Mesodermal cell (in vitro differentiated cells): ENCODE measurements at regions not wholly inside any gene's neighbourhood (a gene's known extent, or its start where the extent isn't known, plus 50 kb on each side); places are given as distances from the start of the nearest gene placed in this dataset.

Source experiments
- H3K27ac ChIP-seq: 2 replicates; pipeline ENCODE4 v1.7.0; 2013; ENCODE audit warnings: mild to moderate bottlenecking, low read depth, low read length, moderate library complexity; ENCODE audit not compliant: severe bottlenecking
- H3K36me3 ChIP-seq: 2 replicates; pipeline ENCODE4 v1.7.1; 2013; ENCODE audit warnings: mild to moderate bottlenecking, low read length, moderate library complexity; ENCODE audit not compliant: control insufficient read depth, insufficient read depth
- H3K4me1 ChIP-seq: one replicate; pipeline ENCODE4 v1.7.1; 2013; ENCODE audit warnings: mild to moderate bottlenecking, low read length; ENCODE audit not compliant: insufficient read depth, control insufficient read depth, poor library complexity, severe bottlenecking
- H3K4me3 ChIP-seq: 2 replicates; pipeline ENCODE4 v1.7.0; 2013; ENCODE audit warnings: low read length, control low read depth, mild to moderate bottlenecking; ENCODE audit not compliant: insufficient read depth, poor library complexity, severe bottlenecking; ENCODE audit errors: extremely low read depth
- H3K9me3 ChIP-seq: 2 replicates; pipeline ENCODE4 v1.7.1; 2013; ENCODE audit warnings: mild to moderate bottlenecking, low read length, moderate library complexity; ENCODE audit not compliant: control insufficient read depth
- WGBS, 2 experiments: methylation state at CpG; one replicate each; pipeline ENCODE4 v1.1.5; 2013; ENCODE audit warnings: missing lambda C conversion rate in 2 of 2; ENCODE audit not compliant: insufficient coverage in 2 of 2; 5-methylcytosine and 5-hydroxymethylcytosine counted together

DNA sequence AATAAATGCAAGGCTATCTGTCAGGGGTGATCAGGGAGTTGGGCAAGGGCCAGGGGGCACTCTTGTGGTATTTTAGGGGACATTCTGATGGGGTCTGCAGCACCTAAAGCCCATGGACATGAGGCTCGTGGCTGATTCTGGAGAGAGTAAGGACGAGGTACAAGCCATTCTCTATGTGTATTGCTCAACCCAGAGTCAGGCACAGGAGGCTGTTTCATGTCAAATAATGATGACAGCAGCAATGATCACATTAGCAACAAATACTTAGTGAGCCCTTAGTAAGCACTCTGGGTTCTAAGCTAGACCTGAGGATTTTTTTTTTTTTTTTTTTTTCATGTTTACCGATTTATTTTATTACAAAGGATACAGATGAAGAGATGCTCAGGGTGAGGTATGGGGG lies 83.5 kb upstream of the THY1 start:
- H3K9me3 ChIP-seq = no peaks in the 10 kb centered on the region
- no peaks in the 10 kb centered on the region for H3K4me1 ChIP-seq
- H3K36me3 ChIP-seq = no peaks in the 10 kb centered on the region
- no peak overlapping the region for H3K4me3 ChIP-seq
- no peak overlapping the region for H3K27ac ChIP-seq
- WGBS, 2 experiments = 57 to 72% methylated on average over 2 of the region's 3 CpGs

- Histone ChIP-seq H3K27ac (no peak overlapping the region), H3K4me1 (no peaks in the 10 kb centered on the region), H3K4me3 (no peak overlapping the region), H3K36me3 (no peaks in the 10 kb centered on the region), H3K9me3 (no peaks in the 10 kb centered on the region)
- WGBS, 2 experiments = 91 to 100% methylated on average over 6 to 7 of the region's 8 CpGs
Measured at GRCh38 chr11:119505861-119506260, 82.9 kb upstream of the THY1 start.

GRCh38 chr11:119505071-119505470 lies 82.1 kb upstream of the THY1 start:
- 100% methylated on average over 1 to 3 of the region's 5 CpGs for WGBS, 2 experiments
- Histone ChIP-seq H3K4me1 (no peaks in the 10 kb centered on the region), H3K4me3 (no peak overlapping the region), H3K27ac (no peak overlapping the region), H3K36me3 (no peaks in the 10 kb centered on the region), H3K9me3 (no peaks in the 10 kb centered on the region)

DNA sequence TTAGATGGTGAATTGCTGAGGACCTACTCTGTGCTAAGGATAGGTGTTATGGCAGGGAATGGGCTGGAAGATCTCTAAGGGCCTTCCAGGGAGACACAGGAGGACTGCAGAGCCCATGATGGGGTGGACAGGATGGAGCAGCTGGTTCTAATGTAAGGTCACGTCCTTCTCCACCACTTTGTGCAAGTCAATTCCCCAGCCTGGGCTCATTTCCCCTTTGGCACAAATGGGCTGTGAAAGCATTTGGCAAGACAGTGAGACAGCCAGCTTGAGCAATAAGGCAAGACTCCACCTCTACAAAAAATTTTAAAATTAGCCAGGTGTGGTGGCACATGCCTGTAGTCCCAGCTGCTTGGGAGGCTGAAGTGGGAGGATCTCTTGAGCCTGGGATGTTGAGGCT lies 81.4 kb upstream of the THY1 start:
- no peaks in the 10 kb centered on the region for H3K4me1 ChIP-seq
- 88 to 100% methylated on average over 1 of the region's 1 CpG for WGBS, 2 experiments
- H3K9me3 ChIP-seq = no peaks in the 10 kb centered on the region
- no peak overlapping the region for H3K27ac ChIP-seq
- no peaks in the 10 kb centered on the region for H3K36me3 ChIP-seq
- H3K4me3 ChIP-seq = no peak overlapping the region

DNA sequence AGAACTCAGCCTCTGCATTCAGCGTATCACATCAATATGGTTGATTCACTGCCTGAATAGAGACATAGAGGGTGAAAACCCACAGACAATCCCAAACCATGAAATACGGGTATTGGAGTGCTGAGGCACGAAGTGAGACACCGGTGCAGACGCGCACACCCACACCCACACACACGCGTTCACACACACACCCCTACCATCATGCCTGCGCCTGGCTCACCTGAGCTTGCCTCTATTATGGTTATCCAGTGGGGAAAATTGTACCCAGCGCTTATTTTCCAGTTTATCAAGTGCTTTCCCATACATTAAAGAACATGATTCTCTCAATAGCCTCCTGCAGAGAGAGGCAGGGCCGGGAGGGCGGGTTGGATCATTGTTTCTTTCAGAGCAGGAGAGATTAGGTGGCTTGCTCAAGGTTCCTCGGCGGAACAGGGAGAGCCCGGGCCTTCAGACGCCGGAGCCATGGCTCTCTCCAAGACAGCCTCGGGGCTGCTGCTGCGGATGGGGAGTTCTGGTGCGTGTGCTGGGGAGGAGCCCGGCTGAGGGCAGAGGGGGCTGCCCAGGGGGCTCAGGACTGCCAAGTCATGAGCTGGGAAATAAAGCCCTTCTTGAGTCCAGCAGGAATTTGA lies 78.9 kb upstream of the THY1 start:
- 43 to 67% methylated on average over 10 to 19 of the region's 21 CpGs for WGBS, 2 experiments
- no peaks in the 10 kb centered on the region for H3K4me1 ChIP-seq
- H3K4me3 ChIP-seq = no peak overlapping the region
- no peak overlapping the region for H3K27ac ChIP-seq
- H3K9me3 ChIP-seq = no peaks in the 10 kb centered on the region
- no peaks in the 10 kb centered on the region for H3K36me3 ChIP-seq

DNA sequence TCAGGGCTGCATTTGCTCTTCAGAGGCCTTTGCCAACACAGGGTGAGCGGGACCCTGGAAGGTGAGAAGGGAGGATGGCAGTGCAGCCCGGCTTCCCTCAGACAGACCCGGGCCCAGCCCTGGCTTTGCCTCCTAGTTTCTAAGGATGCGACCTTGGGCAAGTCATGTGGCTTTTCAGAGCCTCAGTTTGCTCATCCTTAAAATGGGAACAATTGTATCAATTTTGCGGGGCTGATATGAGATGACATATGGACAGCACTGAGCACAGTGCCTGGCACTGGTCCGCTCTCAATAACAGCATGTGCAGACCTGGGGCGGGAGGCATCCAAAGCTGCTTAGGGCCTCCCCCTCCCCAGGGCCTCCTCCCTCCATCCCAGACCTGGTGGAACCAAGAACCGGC lies 74.7 kb upstream of the THY1 start:
- Histone ChIP-seq H3K27ac (no peak overlapping the region), H3K4me1 (no peaks in the 10 kb centered on the region), H3K4me3 (no peak overlapping the region), H3K36me3 (no peaks in the 10 kb centered on the region), H3K9me3 (no peaks in the 10 kb centered on the region)
- 82 to 90% methylated on average over 6 to 7 of the region's 8 CpGs for WGBS, 2 experiments

DNA sequence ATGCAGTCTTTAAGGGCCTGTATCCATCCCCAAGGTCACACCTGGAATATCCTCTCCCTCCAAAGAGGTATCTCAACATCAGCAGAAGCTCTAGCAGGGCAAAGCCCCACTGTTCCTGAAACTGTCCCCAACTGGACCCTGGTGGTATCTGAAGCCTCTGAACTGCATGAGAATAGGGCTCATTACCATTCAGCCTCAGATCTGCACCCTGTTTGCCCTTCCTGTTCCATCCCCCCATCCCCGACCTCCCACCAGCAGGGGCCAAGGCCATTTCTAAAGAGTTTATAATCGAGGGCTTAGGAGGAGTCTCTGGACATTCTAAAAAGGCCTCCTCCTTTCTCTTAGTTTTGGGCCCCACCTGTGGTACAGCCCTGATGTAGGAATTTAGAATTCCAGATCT lies 74.0 kb upstream of the THY1 start:
- H3K27ac ChIP-seq = no peak overlapping the region
- no peak overlapping the region for H3K4me3 ChIP-seq
- WGBS, 2 experiments = 20% methylated on average over 1 of the region's 2 CpGs; no CpG with 5 or more reads in 1 of the 2 experiments
- no peaks in the 10 kb centered on the region for H3K36me3 ChIP-seq
- H3K4me1 ChIP-seq = no peaks in the 10 kb centered on the region
- H3K9me3 ChIP-seq = no peaks in the 10 kb centered on the region

- Histone ChIP-seq H3K27ac (no peak overlapping the region), H3K4me1 (no peaks in the 10 kb centered on the region), H3K4me3 (no peak overlapping the region), H3K36me3 (no peaks in the 10 kb centered on the region), H3K9me3 (no peaks in the 10 kb centered on the region)
- WGBS, 2 experiments = 64 to 69% methylated on average over 6 to 9 of the region's 9 CpGs
Measured at GRCh38 chr11:119496469-119496868, 73.5 kb upstream of the THY1 start.

GRCh38 chr11:119493712-119494111 lies 70.7 kb upstream of the THY1 start:
- Histone ChIP-seq H3K9me3 (no peaks in the 10 kb centered on the region), H3K36me3 (no peaks in the 10 kb centered on the region), H3K4me1 (no peaks in the 10 kb centered on the region), H3K4me3 (no peak overlapping the region), H3K27ac (no peak overlapping the region)
- WGBS, 2 experiments = 40 to 57% methylated on average over 4 of the region's 4 CpGs

GRCh38 chr11:119491753-119492510 lies 69.0 kb upstream of the THY1 start:
- no peaks in the 10 kb centered on the region for H3K9me3 ChIP-seq
- 79 to 82% methylated on average over 13 to 17 of the region's 17 CpGs for WGBS, 2 experiments
- H3K4me3 ChIP-seq = no peak overlapping the region
- no peak overlapping the region for H3K27ac ChIP-seq
- H3K36me3 ChIP-seq = no peaks in the 10 kb centered on the region
- H3K4me1 ChIP-seq = no peaks in the 10 kb centered on the region
